WTC11 (cell line): ENCODE measurements at regions not wholly inside any gene's neighbourhood (a gene's known extent, or its start where the extent isn't known, plus 50 kb on each side); places are given as distances from the start of the nearest gene placed in this dataset.

Experiments
- ZNF219 ChIP-seq: sonication (generic); formaldehyde crosslinking; IDR thresholded peaks from 2 replicates; pipeline ENCODE4 v1.8.0; 2023; ENCODE audit warnings: missing genetic modification reagents, mild to moderate bottlenecking, borderline replicate concordance
- TF ChIP-seq, protein P1 (sequence below): sonication (generic); formaldehyde crosslinking; IDR thresholded peaks from 2 replicates; pipeline ENCODE4 v1.8.0; 2022; ENCODE audit warnings: mild to moderate bottlenecking, missing genetic modification reagents
- TF ChIP-seq, protein P2 (sequence below): sonication (generic); formaldehyde crosslinking; IDR thresholded peaks from 2 replicates; pipeline ENCODE4 v1.8.0; 2023; ENCODE audit warnings: mild to moderate bottlenecking, missing genetic modification reagents

DNA sequence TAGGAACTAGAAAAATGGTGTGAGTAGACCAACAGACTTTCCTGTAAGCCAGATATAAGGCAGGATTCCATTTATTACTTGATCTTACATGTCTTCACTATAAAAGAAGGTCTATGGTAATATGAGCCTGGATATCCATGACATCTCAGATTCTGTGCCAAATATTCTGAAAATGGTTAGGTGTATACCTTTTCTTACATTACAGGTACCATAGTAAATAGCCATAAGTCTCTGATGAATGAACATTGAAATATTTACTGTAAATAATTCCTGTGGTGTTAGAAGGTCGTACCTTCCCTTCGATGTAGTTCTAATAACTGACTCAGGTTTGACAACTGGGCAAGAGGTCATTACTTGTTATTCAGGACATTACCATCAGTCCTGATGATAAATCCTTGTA, 657.9 kb downstream of the BRINP3 start:
- TF ChIP-seq, protein P1, sequence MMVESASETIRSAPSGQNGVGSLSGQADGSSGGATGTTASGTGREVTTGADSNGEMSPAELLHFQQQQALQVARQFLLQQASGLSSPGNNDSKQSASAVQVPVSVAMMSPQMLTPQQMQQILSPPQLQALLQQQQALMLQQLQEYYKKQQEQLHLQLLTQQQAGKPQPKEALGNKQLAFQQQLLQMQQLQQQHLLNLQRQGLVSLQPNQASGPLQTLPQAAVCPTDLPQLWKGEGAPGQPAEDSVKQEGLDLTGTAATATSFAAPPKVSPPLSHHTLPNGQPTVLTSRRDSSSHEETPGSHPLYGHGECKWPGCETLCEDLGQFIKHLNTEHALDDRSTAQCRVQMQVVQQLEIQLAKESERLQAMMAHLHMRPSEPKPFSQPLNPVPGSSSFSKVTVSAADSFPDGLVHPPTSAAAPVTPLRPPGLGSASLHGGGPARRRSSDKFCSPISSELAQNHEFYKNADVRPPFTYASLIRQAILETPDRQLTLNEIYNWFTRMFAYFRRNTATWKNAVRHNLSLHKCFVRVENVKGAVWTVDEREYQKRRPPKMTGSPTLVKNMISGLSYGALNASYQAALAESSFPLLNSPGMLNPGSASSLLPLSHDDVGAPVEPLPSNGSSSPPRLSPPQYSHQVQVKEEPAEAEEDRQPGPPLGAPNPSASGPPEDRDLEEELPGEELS (CRISPR knock-in tag), result no peak
- TF ChIP-seq ZNF219, result no peak
- TF ChIP-seq, protein P2, sequence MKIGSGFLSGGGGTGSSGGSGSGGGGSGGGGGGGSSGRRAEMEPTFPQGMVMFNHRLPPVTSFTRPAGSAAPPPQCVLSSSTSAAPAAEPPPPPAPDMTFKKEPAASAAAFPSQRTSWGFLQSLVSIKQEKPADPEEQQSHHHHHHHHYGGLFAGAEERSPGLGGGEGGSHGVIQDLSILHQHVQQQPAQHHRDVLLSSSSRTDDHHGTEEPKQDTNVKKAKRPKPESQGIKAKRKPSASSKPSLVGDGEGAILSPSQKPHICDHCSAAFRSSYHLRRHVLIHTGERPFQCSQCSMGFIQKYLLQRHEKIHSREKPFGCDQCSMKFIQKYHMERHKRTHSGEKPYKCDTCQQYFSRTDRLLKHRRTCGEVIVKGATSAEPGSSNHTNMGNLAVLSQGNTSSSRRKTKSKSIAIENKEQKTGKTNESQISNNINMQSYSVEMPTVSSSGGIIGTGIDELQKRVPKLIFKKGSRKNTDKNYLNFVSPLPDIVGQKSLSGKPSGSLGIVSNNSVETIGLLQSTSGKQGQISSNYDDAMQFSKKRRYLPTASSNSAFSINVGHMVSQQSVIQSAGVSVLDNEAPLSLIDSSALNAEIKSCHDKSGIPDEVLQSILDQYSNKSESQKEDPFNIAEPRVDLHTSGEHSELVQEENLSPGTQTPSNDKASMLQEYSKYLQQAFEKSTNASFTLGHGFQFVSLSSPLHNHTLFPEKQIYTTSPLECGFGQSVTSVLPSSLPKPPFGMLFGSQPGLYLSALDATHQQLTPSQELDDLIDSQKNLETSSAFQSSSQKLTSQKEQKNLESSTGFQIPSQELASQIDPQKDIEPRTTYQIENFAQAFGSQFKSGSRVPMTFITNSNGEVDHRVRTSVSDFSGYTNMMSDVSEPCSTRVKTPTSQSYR, result no peak
